PC-9 (cell line): ENCODE measurements at regions not wholly inside any gene's neighbourhood (a gene's known extent, or its start where the extent isn't known, plus 50 kb on each side); places are given as distances from the start of the nearest gene placed in this dataset.

Experiments
- BruUV-seq: library from RNA; stranded (reverse); fragments of 400-500 nt; replicated peaks from 2 replicates; lab custom pipeline; 2021; lab: Mats Ljungman, UMichigan
- CTCF ChIA-PET: fragments of 300-600 bp; sonication (Branson Sonifier 250); formaldehyde crosslinking; loops from one replicate; lab custom pipeline; 2022; ENCODE audit warnings: antibody characterized with exemption; lab: Charles Lee
- POLR2A ChIA-PET: fragments of 300-600 bp; sonication (Branson Sonifier 250); formaldehyde crosslinking; loops from one replicate; lab custom pipeline; 2022; ENCODE audit warnings: antibody characterized with exemption; ENCODE audit not compliant: unreplicated experiment; lab: Charles Lee
- DNase-seq, 2 experiments: peaks; one replicate each; pipeline versions ENCODE4 v3.0.0 to v3.0.0-alpha.2; 2015 to 2022; ENCODE audit warnings: mixed read lengths in 1 of 2
- H2AFZ ChIP-seq: fragments of 200-600 bp; sonication (generic); 2 replicates; pipeline ENCODE4 v1.8.1; 2017; ENCODE audit warnings: antibody characterized with exemption
- H3F3A ChIP-seq: fragments of 200-600 bp; sonication (generic); 2 replicates; pipeline ENCODE4 v1.8.1; 2017; ENCODE audit warnings: antibody characterized with exemption, mild to moderate bottlenecking, low read depth; ENCODE audit not compliant: insufficient read depth
- H3K27ac ChIP-seq: fragments of 200-600 bp; sonication (generic); 2 replicates; pipeline ENCODE4 v1.6.1; 2016; ENCODE audit warnings: mixed run types
- H3K27me3 ChIP-seq: fragments of 200-600 bp; sonication (generic); 2 replicates; pipeline ENCODE4 v1.6.1; 2016; ENCODE audit warnings: low read depth, mixed run types; ENCODE audit not compliant: insufficient read depth
- H3K36me3 ChIP-seq: fragments of 200-600 bp; sonication (generic); 2 replicates; pipeline ENCODE4 v1.6.1; 2016; ENCODE audit warnings: low read depth, mixed run types
- H3K4me1 ChIP-seq: fragments of 200-600 bp; sonication (generic); replicated peaks from 2 replicates; pipeline ENCODE4 v1.6.1; 2016; ENCODE audit warnings: mixed run types; ENCODE audit not compliant: insufficient read depth
- H3K4me2 ChIP-seq: fragments of 200-600 bp; sonication (generic); 2 replicates; pipeline ENCODE4 v1.6.1; 2017; ENCODE audit warnings: mixed run types
- H3K4me3 ChIP-seq: fragments of 200-600 bp; sonication (generic); 2 replicates; pipeline ENCODE4 v1.6.1; 2016; ENCODE audit warnings: mixed run types
- H3K79me2 ChIP-seq: fragments of 200-600 bp; sonication (generic); 2 replicates; pipeline ENCODE4 v1.6.1; 2017; ENCODE audit warnings: low read depth, mixed run types
- H3K9me2 ChIP-seq: fragments of 200-600 bp; sonication (generic); 2 replicates; pipeline ENCODE4 v1.8.1; 2017; ENCODE audit warnings: mild to moderate bottlenecking; ENCODE audit not compliant: insufficient read depth
- H3K9me3 ChIP-seq: fragments of 200-600 bp; sonication (generic); 2 replicates; pipeline ENCODE4 v1.8.1; 2016; ENCODE audit warnings: low read depth; ENCODE audit not compliant: insufficient read depth
- H4K20me1 ChIP-seq: fragments of 200-600 bp; sonication (generic); 2 replicates; pipeline ENCODE4 v1.8.1; 2017; ENCODE audit not compliant: insufficient read depth
- CTCF ChIP-seq: fragments of 200-600 bp; sonication (generic); conservative IDR thresholded peaks from 2 replicates; pipeline ENCODE4 v1.6.1; 2017; ENCODE audit warnings: mixed run types, antibody characterized with exemption, mild to moderate bottlenecking, moderate library complexity
- EZH2 ChIP-seq: fragments of 200-600 bp; sonication (generic); IDR thresholded peaks from 2 replicates; pipeline ENCODE4 v1.8.0; 2017; ENCODE audit warnings: antibody characterized with exemption, low read depth
- intact Hi-C: fragments of 100-400 bp; cut with micrococcal nuclease; formaldehyde crosslinking; loops from one replicate; pipeline ENCODE4 v1.10.0; 2022; ENCODE audit not compliant: unreplicated experiment

- no TSS peak for BruUV-seq
- Histone ChIP-seq H3K36me3 (no peaks in the 10 kb centered on the region), H4K20me1 (no peaks in the 10 kb centered on the region), H3K4me1 (no peaks in the 10 kb centered on the region), H3F3A (no peaks in the 10 kb centered on the region), H3K79me2 (no peaks in the 10 kb centered on the region), H3K9me2 (no peaks in the 10 kb centered on the region; the same call in 1 of the 2 replicates), H3K4me2 (no peak overlapping the region), H2AFZ (no peak overlapping the region), H3K4me3 (no peak overlapping the region), H3K27me3 (no peaks in the 10 kb centered on the region), H3K9me3 (no peaks in the 10 kb centered on the region), H3K27ac (no peak overlapping the region)
- TF ChIP-seq CTCF (no peak), EZH2 (no peak)
- DNase-seq, result no peak
- intact Hi-C loops, result no loop called here
- ChIA-PET CTCF (no interaction called here), POLR2A (no interaction called here)
Observed at GRCh38 chr18:54004828-54005227, 219.6 kb downstream of the MBD2 start.

DNA sequence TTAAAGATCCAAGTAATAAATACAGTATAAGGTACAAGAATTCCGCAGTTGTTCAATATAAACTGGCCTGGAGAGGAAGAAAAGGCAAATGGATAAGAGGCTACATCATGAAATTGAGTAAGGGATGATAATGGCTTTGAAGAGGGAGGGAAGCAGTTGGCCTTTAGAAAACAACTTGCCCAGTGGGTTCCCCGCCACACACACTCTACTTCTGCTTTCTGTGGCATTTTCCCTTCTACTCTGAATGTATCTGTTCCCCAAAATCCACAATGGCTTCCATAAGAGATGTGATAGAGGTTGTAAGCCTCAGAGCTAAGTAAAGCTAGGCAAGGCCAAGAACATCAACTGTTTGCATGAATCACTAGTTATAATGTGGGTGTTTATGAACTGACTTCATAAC is 221.3 kb downstream of the MBD2 start:
- ChIA-PET POLR2A (no interaction called here), CTCF (no interaction called here)
- Histone ChIP-seq H4K20me1 (no peaks in the 10 kb centered on the region), H3K36me3 (no peaks in the 10 kb centered on the region), H3K27me3 (no peaks in the 10 kb centered on the region), H2AFZ (no peak overlapping the region), H3K4me2 (no peak overlapping the region), H3K4me1 (no peaks in the 10 kb centered on the region), H3K4me3 (no peak overlapping the region), H3K27ac (no peak overlapping the region), H3K9me2 (no peaks in the 10 kb centered on the region; the same call in 1 of the 2 replicates), H3F3A (no peaks in the 10 kb centered on the region), H3K9me3 (no peaks in the 10 kb centered on the region), H3K79me2 (no peaks in the 10 kb centered on the region)
- intact Hi-C loops, result no loop called here
- DNase-seq, result no peak
- TF ChIP-seq EZH2 (no peak), CTCF (no peak)
- BruUV-seq, result no TSS peak

DNA sequence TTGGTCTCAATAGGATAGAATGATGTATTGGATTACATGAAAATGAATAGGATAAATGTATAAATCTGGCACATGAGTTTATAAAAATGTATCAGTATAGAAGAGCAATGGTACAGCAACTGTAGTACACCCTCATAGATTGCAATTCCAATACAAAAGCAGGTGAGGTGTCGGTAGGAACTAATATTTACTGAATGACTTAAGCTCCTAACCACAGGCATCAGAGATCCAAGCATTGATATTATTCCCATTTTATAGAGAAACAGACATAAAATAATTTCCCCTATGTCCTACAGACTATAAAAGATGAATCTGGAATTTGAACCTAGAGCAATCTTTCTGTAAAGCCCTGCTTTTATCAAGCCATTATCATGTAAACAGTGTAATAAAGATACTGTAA is 227.4 kb downstream of the MBD2 start:
- intact Hi-C loops, result no loop called here
- no peak for DNase-seq

More for the DNA sequence above, 227.4 kb downstream of the MBD2 start:
- H3K79me2 ChIP-seq, result no peaks in the 10 kb centered on the region
- BruUV-seq, result no TSS peak
- H3K4me1 ChIP-seq, result no peaks in the 10 kb centered on the region
- H4K20me1 ChIP-seq, result no peaks in the 10 kb centered on the region
- no peak overlapping the region for H3K4me2 ChIP-seq
- H3K9me3 ChIP-seq, result no peaks in the 10 kb centered on the region
- ChIA-PET CTCF (no interaction called here), POLR2A (no interaction called here)
- no peaks in the 10 kb centered on the region for H3K36me3 ChIP-seq
- no peaks in the 10 kb centered on the region for H3F3A ChIP-seq
- H3K27ac ChIP-seq, result no peak overlapping the region
- H3K4me3 ChIP-seq, result no peak overlapping the region
- no peak for TF ChIP-seq CTCF
- no peak for TF ChIP-seq EZH2
- H3K9me2 ChIP-seq, result no peaks in the 10 kb centered on the region
- H3K27me3 ChIP-seq, result no peaks in the 10 kb centered on the region
- H2AFZ ChIP-seq, result no peak overlapping the region
